Stomach (tissue), 4 donors: ENCODE measurements at regions not wholly inside any gene's neighbourhood (a gene's known extent, or its start where the extent isn't known, plus 50 kb on each side); places are given as distances from the start of the nearest gene placed in this dataset.

Experiments
- EP300 ChIP-seq: sonication (generic); formaldehyde crosslinking; IDR thresholded peaks from one replicate; pipeline ENCODE4 v1.6.1; 2017; ENCODE audit warnings: antibody characterized with exemption
- POLR2A ChIP-seq, 4 donors: fragments of 450-650 bp; IDR thresholded peaks; one replicate each; pipeline ENCODE4 v1.6.1; 2016; ENCODE audit warnings: antibody characterized with exemption in 4 of 4, control low read depth in 2 of 4, mild to moderate bottlenecking in 1 of 4, moderate library complexity in 1 of 4

DNA sequence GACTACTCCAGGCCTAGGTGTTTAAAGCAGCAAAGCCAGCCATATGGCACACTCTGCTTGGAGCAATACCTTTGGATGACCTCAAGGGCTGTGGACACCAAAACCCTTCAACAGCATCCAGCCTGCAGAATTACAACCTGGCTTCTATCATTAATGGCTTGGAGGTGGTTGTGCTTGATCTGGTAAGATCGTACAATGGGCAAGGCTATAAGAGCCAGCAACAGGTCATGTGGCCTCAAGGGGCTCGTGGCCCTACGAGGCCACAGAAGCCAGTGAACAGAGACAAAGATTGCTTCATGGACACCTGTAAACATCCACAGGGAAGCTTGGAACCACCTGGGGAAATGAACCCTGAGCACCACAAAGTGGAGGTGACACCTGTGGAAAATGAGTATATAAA is 657.3 kb downstream of the BCL11B start:
- no peak for TF ChIP-seq POLR2A (IDR thresholded peaks at IDR 0.05)
- TF ChIP-seq EP300 = no peak
